Body of pancreas (tissue), 4 donors: ENCODE measurements at regions not wholly inside any gene's neighbourhood (a gene's known extent, or its start where the extent isn't known, plus 50 kb on each side); places are given as distances from the start of the nearest gene placed in this dataset.

Experiments
- ATAC-seq: fragments of 150-250 bp; one replicate; pipeline ENCODE4 v1.9.1; 2016
- DNase-seq, 4 donors: peaks; one replicate each; pipeline ENCODE4 v3.0.0-alpha.2; 2019
- H3K27ac ChIP-seq, 4 donors: fragments of 200-600 bp; sonication (generic); 1 replicate in 3 of 4; 2 replicates in 1 of 4; pipeline versions ENCODE4 v1.5.1 to v1.6.1; 2016 to 2019; ENCODE audit warnings: mild to moderate bottlenecking in 1 of 4, mixed read lengths in 1 of 4, moderate library complexity in 1 of 4
- H3K27me3 ChIP-seq, 2 donors: fragments of 200-600 bp; sonication (generic); one replicate each; pipeline ENCODE4 v1.6.0; 2016; ENCODE audit warnings: mild to moderate bottlenecking in 1 of 2
- H3K36me3 ChIP-seq, 2 donors: fragments of 200-600 bp; sonication (generic); replicated peaks in 1 of 2; 2 replicates each; pipeline ENCODE4 v1.5.1; 2016; ENCODE audit warnings: low read depth in 2 of 2; ENCODE audit not compliant: insufficient read depth in 1 of 2
- H3K4me1 ChIP-seq: fragments of 200-600 bp; sonication (generic); one replicate; pipeline ENCODE4 v1.6.0; 2016
- H3K4me3 ChIP-seq, 2 donors: fragments of 200-600 bp; sonication (generic); 1 replicate in 1 of 2; 2 replicates in 1 of 2; pipeline ENCODE4 v1.5.1; 2016 to 2019
- H3K9me3 ChIP-seq, 3 donors: fragments of 200-600 bp; sonication (generic); 1 replicate in 2 of 3; 2 replicates in 1 of 3; pipeline ENCODE4 v1.5.1; 2016
- CTCF ChIP-seq, 7 experiments: fragments of 450-650 bp in 4 of 7; fragments of 200-600 bp in 3 of 7; sonication (generic) in 3 of 7; IDR thresholded peaks; one replicate each; pipeline ENCODE4 v1.5.1; 2016 to 2019; ENCODE audit warnings: antibody characterized with exemption in 7 of 7
- POLR2A ChIP-seq, 3 donors: fragments of 450-650 bp; IDR thresholded peaks; one replicate each; pipeline ENCODE4 v1.6.1; 2016; ENCODE audit warnings: antibody characterized with exemption in 3 of 3, mild to moderate bottlenecking in 2 of 3
- WGBS, 2 donors: methylation state at CpG; one replicate each; pipeline ENCODE4 v1.1.5; 2017; 5-methylcytosine and 5-hydroxymethylcytosine counted together
- intact Hi-C: fragments of 100-400 bp; cut with DNase I; formaldehyde crosslinking; loops from one replicate; pipeline ENCODE4 v1.15.1; 2023

GRCh38 chr22:27311698-27312550 is 489.6 kb downstream of the MN1 start:
- Histone ChIP-seq H3K27me3 (no peaks in the 10 kb centered on the region), H3K4me3 (no peak overlapping the region), H3K4me1 (peaks cover 14% of the 10 kb centered on the region), H3K36me3 (no peaks in the 10 kb centered on the region), H3K9me3 (peaks cover 0 to 5% (median 0%) of the 10 kb centered on the region in 3 donors), H3K27ac (no peak overlapping the region)
- DNase-seq, result no peak
- intact Hi-C loops, result no loop called here
- 47 to 59% methylated on average over 16 of the region's 16 CpGs for WGBS, 2 donors
- no peak for TF ChIP-seq CTCF (IDR thresholded peaks at IDR 0.05)
- no peak for TF ChIP-seq POLR2A (IDR thresholded peaks at IDR 0.05)
- no peak for ATAC-seq

- Histone ChIP-seq H3K36me3 (no peaks in the 10 kb centered on the region), H3K9me3 (peaks cover 0 to 5% (median 0%) of the 10 kb centered on the region in 3 donors), H3K4me3 (no peak overlapping the region), H3K27me3 (no peaks in the 10 kb centered on the region), H3K4me1 (peaks cover 14% of the 10 kb centered on the region), H3K27ac (no peak overlapping the region)
- intact Hi-C loops, result no loop called here
- DNase-seq (no peak), ATAC-seq (no peak)
- TF ChIP-seq POLR2A (IDR thresholded peaks at IDR 0.05) (no peak), CTCF (IDR thresholded peaks at IDR 0.05) (no peak)
- whole genome bisulfite sequencing, 2 donors, result 80 to 81% methylated on average over 8 of the region's 8 CpGs
Measured at GRCh38 chr22:27312565-27312964, 489.0 kb downstream of the MN1 start.

GRCh38 chr22:27312966-27313855 is 488.3 kb downstream of the MN1 start:
- intact Hi-C loops, result no loop called here
- Histone ChIP-seq H3K4me3 (no peak overlapping the region), H3K27ac (no peak overlapping the region), H3K4me1 (peaks cover 14% of the 10 kb centered on the region), H3K9me3 (peaks cover 0 to 5% (median 0%) of the 10 kb centered on the region in 3 donors), H3K27me3 (no peaks in the 10 kb centered on the region), H3K36me3 (no peaks in the 10 kb centered on the region)
- DNase-seq (no peak), ATAC-seq (no peak)
- TF ChIP-seq CTCF (IDR thresholded peaks at IDR 0.05), result no peak
- TF ChIP-seq POLR2A (IDR thresholded peaks at IDR 0.05), result no peak
- 60 to 83% methylated on average over 13 of the region's 13 CpGs for WGBS, 2 donors

GRCh38 chr22:27314276-27314807 is 487.2 kb downstream of the MN1 start:
- no peaks in the 10 kb centered on the region for H3K27me3 ChIP-seq
- peak; percentile 80 for ATAC-seq
- intact Hi-C loops, result no loop called here
- no peaks in the 10 kb centered on the region for H3K36me3 ChIP-seq
- no peak overlapping the region for H3K4me3 ChIP-seq
- 30 to 41% methylated on average over 9 of the region's 9 CpGs for WGBS, 2 donors
- H3K9me3 ChIP-seq, result no peaks in the 10 kb centered on the region
- peak in 3 of 4 donors; percentile 28 to 52 (median 30) for DNase-seq
- TF ChIP-seq CTCF (IDR thresholded peaks at IDR 0.05), result no peak
- no peak for TF ChIP-seq POLR2A (IDR thresholded peaks at IDR 0.05)
- H3K27ac ChIP-seq, result peak overlapping the region in 2 of 4 donors; percentile 23 to 44
- peaks cover 14% of the 10 kb centered on the region for H3K4me1 ChIP-seq
